ENCODE measurements at regions not wholly inside any gene's neighbourhood (a gene's known extent, or its start where the extent isn't known, plus 50 kb on each side); places are given as distances from the start of the nearest gene placed in this dataset.
A peak's percentile ranks its signal among the peaks of the same experiment; 100 is the strongest.

DNA sequence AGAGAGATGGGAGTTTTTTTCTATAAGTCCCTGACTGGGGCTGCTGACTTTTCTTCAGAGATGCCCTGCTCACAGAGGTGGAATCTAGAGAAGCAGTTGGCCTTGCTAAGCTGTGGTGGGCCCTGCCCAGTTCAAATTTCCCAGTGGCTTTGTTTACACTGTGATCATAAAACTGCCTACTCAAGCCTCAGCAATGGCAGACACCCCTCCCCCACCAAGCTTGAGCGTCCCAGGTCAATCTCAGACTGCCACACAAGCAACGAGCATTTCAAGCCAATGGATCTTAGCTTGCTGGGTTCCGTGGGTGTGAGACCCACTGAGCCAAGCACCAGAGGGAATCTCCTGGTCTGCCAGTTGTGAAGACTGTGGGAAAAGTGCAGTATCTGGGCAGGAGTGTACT is 199.8 kb upstream of the WDFY3 start:
- intact Hi-C loops (cut with DNase I; ENCODE audit: low total_unique reads) (no loop called here), in situ Hi-C loops (cut with MboI; ENCODE audit: low pct_ligation_motif_present in 1 of 4, low pct_unique_long_range_greater_than_20kb in 1 of 4, low sequenced_read_pairs in 3 of 4) (no loop called here)
- H3K4me1 ChIP-seq, result no peaks in the 10 kb centered on the region
- no peak overlapping the region for H3K4me3 ChIP-seq
- whole genome bisulfite sequencing, 2 donors (ENCODE audit: low coverage in 1 of 2), result 33% methylated on average over 3 of the region's 3 CpGs; no CpG with 5 or more reads in 1 of the 2 donors
- no peaks in the 10 kb centered on the region for H3K36me3 ChIP-seq
- TF ChIP-seq EP300 (IDR thresholded peaks at IDR 0.05; ENCODE audit: low read depth), result no peak
- TF ChIP-seq POLR2AphosphoS5 (IDR thresholded peaks at IDR 0.05), result no peak
- TF ChIP-seq, protein P1, sequence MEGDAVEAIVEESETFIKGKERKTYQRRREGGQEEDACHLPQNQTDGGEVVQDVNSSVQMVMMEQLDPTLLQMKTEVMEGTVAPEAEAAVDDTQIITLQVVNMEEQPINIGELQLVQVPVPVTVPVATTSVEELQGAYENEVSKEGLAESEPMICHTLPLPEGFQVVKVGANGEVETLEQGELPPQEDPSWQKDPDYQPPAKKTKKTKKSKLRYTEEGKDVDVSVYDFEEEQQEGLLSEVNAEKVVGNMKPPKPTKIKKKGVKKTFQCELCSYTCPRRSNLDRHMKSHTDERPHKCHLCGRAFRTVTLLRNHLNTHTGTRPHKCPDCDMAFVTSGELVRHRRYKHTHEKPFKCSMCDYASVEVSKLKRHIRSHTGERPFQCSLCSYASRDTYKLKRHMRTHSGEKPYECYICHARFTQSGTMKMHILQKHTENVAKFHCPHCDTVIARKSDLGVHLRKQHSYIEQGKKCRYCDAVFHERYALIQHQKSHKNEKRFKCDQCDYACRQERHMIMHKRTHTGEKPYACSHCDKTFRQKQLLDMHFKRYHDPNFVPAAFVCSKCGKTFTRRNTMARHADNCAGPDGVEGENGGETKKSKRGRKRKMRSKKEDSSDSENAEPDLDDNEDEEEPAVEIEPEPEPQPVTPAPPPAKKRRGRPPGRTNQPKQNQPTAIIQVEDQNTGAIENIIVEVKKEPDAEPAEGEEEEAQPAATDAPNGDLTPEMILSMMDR (IDR thresholded peaks at IDR 0.05), result no peak
- peak; percentile 61 for DNase-seq
- no peaks in the 10 kb centered on the region for H3K27me3 ChIP-seq
- H3K27ac ChIP-seq, result no peak overlapping the region
- H3K9me3 ChIP-seq, result no peaks in the 10 kb centered on the region

- Histone ChIP-seq H3K27ac (no peak overlapping the region), H3K27me3 (no peaks in the 10 kb centered on the region), H3K4me1 (no peaks in the 10 kb centered on the region), H3K4me3 (no peak overlapping the region), H3K9me3 (no peaks in the 10 kb centered on the region), H3K36me3 (no peaks in the 10 kb centered on the region)
- no peak for DNase-seq
- in situ Hi-C loops (cut with MboI; ENCODE audit: low pct_ligation_motif_present in 1 of 4, low pct_unique_long_range_greater_than_20kb in 1 of 4, low sequenced_read_pairs in 3 of 4), result no loop called here
- TF ChIP-seq, protein P1 (IDR thresholded peaks at IDR 0.05), result no peak
- TF ChIP-seq POLR2AphosphoS5 (IDR thresholded peaks at IDR 0.05) (no peak), EP300 (IDR thresholded peaks at IDR 0.05; ENCODE audit: low read depth) (no peak), POLR2A (IDR thresholded peaks at IDR 0.05) (no peak)
- intact Hi-C loops (cut with DNase I; ENCODE audit: low total_unique reads), result no loop called here
Measured at GRCh38 chr4:85168234-85168834, 201.8 kb upstream of the WDFY3 start.

- H3K27ac ChIP-seq, result no peak overlapping the region
- no peak for TF ChIP-seq EP300 (IDR thresholded peaks at IDR 0.05; ENCODE audit: low read depth)
- TF ChIP-seq POLR2AphosphoS5 (IDR thresholded peaks at IDR 0.05), result no peak
- TF ChIP-seq POLR2A (IDR thresholded peaks at IDR 0.05), result no peak
- TF ChIP-seq, protein P1 (IDR thresholded peaks at IDR 0.05), result no peak
- intact Hi-C loops (cut with DNase I; ENCODE audit: low total_unique reads), result no loop called here
- H3K36me3 ChIP-seq, result no peaks in the 10 kb centered on the region
- H3K27me3 ChIP-seq, result no peaks in the 10 kb centered on the region
- in situ Hi-C loops (cut with MboI; ENCODE audit: low pct_ligation_motif_present in 1 of 4, low pct_unique_long_range_greater_than_20kb in 1 of 4, low sequenced_read_pairs in 3 of 4), result no loop called here
- no peaks in the 10 kb centered on the region for H3K4me1 ChIP-seq
- no peak overlapping the region for H3K4me3 ChIP-seq
- no peak for DNase-seq
- no peaks in the 10 kb centered on the region for H3K9me3 ChIP-seq
Measured at GRCh38 chr4:85170241-85170640, 203.8 kb upstream of the WDFY3 start.

- Histone ChIP-seq H3K9me3 (no peaks in the 10 kb centered on the region), H3K27me3 (no peaks in the 10 kb centered on the region), H3K4me1 (no peaks in the 10 kb centered on the region), H3K27ac (no peak overlapping the region), H3K36me3 (no peaks in the 10 kb centered on the region), H3K4me3 (no peak overlapping the region)
- 98 to 100% methylated on average over 1 of the region's 1 CpG for WGBS, 2 donors (ENCODE audit: low coverage in 1 of 2)
- intact Hi-C loops (cut with DNase I; ENCODE audit: low total_unique reads), result no loop called here
- TF ChIP-seq POLR2A (IDR thresholded peaks at IDR 0.05), result no peak
- DNase-seq, result no peak
- in situ Hi-C loops (cut with MboI; ENCODE audit: low pct_ligation_motif_present in 1 of 4, low pct_unique_long_range_greater_than_20kb in 1 of 4, low sequenced_read_pairs in 3 of 4), result no loop called here
Measured at GRCh38 chr4:85175190-85175589, 208.7 kb upstream of the WDFY3 start.

DNA sequence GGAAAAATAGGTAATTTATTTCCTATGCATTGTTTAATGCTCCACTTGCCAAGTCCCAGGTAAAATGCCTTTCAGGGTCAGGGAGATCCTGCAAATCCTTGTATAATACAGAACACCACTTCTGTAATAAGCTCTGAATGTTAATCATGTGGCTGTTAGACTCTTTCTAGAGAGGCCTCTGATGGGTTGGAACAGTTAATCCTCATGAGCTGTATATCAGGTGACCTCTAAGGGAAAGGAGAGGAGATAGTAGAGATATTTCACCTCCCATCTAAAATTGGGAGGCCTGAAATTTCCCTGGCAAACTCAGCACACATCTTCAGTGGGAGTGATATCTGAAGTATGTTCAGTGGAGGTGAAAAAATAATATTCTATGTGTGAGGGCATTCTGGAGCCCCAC is 210.6 kb upstream of the WDFY3 start:
- intact Hi-C loops (cut with DNase I; ENCODE audit: low total_unique reads) (no loop called here), in situ Hi-C loops (cut with MboI; ENCODE audit: low pct_ligation_motif_present in 1 of 4, low pct_unique_long_range_greater_than_20kb in 1 of 4, low sequenced_read_pairs in 3 of 4) (no loop called here)
- H3K27ac ChIP-seq, result no peak overlapping the region
- no peaks in the 10 kb centered on the region for H3K36me3 ChIP-seq
- TF ChIP-seq POLR2A (IDR thresholded peaks at IDR 0.05), result no peak
- TF ChIP-seq, protein P1 (IDR thresholded peaks at IDR 0.05), result no peak
- no peak for TF ChIP-seq EP300 (IDR thresholded peaks at IDR 0.05; ENCODE audit: low read depth)
- no peak for TF ChIP-seq POLR2AphosphoS5 (IDR thresholded peaks at IDR 0.05)
- no peak for DNase-seq
- no peak overlapping the region for H3K4me3 ChIP-seq
- no peaks in the 10 kb centered on the region for H3K27me3 ChIP-seq
- no peaks in the 10 kb centered on the region for H3K4me1 ChIP-seq
- no peaks in the 10 kb centered on the region for H3K9me3 ChIP-seq
